Subcutaneous abdominal adipose tissue (tissue), 5 donors: ENCODE measurements at regions not wholly inside any gene's neighbourhood (a gene's known extent, or its start where the extent isn't known, plus 50 kb on each side); places are given as distances from the start of the nearest gene placed in this dataset.
A peak's percentile ranks its signal among the peaks of the same experiment; 100 is the strongest.

Source experiments
- H3K27ac ChIP-seq: one replicate; pipeline ENCODE4 v1.7.0; 2013; ENCODE audit warnings: low read depth, mild to moderate bottlenecking, inconsistent platforms, low read length, moderate library complexity
- H3K27me3 ChIP-seq, 5 donors: one replicate each; pipeline ENCODE4 v1.7.0; 2013; ENCODE audit warnings: low read length in 5 of 5, inconsistent platforms in 1 of 5; ENCODE audit not compliant: control insufficient read depth in 5 of 5, insufficient read depth in 4 of 5
- H3K36me3 ChIP-seq, 5 donors: one replicate each; pipeline ENCODE4 v1.7.0; 2013; ENCODE audit warnings: low read length in 5 of 5; ENCODE audit not compliant: control insufficient read depth in 5 of 5, insufficient read depth in 5 of 5
- H3K4me1 ChIP-seq, 5 donors: one replicate each; pipeline ENCODE4 v1.7.0; 2013; ENCODE audit warnings: low read length in 5 of 5, mild to moderate bottlenecking in 3 of 5, moderate library complexity in 1 of 5; ENCODE audit not compliant: control insufficient read depth in 5 of 5, insufficient read depth in 5 of 5
- H3K4me3 ChIP-seq, 5 donors: one replicate each; pipeline ENCODE4 v1.7.0; 2013; ENCODE audit warnings: low read length in 5 of 5, low read depth in 1 of 5
- H3K9ac ChIP-seq, 5 donors: one replicate each; pipeline ENCODE4 v1.7.0; 2013; ENCODE audit warnings: low read length in 5 of 5, mild to moderate bottlenecking in 4 of 5, moderate library complexity in 3 of 5
- H3K9me3 ChIP-seq, 5 donors: one replicate each; pipeline ENCODE4 v1.7.0; 2013; ENCODE audit warnings: low read length in 5 of 5; ENCODE audit not compliant: control insufficient read depth in 5 of 5
- donor health status: healthy.
- donor health status: healthy.
- donor health status: healthy.
- donor health status: healthy.
- donor health status: healthy.

DNA sequence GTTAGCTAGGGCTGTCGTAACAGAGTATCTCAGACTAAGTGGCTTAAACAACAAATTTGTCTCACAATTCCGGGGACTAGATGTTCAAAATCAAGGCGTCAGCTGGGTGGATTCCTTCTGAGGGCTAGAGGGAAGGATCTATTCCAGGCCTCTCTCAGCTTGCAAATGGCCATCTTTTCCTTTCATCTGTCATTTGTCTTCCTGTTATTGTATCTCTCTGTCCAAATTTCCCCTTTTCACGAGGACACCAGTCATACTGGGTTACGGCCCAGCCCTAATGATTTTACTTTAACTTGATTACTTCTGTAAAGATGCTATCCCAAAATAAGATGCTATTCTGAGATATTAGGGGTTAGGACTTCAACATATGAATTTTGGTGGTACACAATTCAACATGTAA lies 119.0 kb upstream of the CPSF6 start:
- H3K4me1 ChIP-seq, result peaks cover 0 to 20% (median 4%) of the 10 kb centered on the region in 5 donors

DNA sequence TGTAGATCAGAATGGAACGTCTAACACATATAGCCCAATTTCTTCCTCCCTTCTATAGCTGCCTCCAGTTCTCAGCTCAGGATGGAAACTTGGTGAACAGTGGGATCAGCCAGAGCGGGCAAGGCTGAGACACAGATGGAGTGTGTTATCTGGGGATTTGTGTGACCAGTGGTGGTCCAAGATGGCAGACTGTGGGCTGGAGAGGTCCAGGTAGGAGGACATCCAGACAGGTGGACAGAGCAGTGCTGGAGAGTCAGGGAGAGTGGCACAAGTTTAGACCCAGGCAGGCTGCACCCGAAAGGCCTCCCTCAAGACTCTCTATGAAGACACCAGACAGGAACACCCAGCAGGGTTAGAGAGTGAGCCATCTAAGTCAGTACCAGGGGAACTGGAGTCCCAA lies 116.1 kb upstream of the CPSF6 start:
- H3K36me3 ChIP-seq, result no peaks in the 10 kb centered on the region
- H3K4me1 ChIP-seq, result peaks cover 0 to 11% (median 3%) of the 10 kb centered on the region in 5 donors
- H3K27ac ChIP-seq, result no peak overlapping the region
- H3K9me3 ChIP-seq, result no peaks in the 10 kb centered on the region
- H3K27me3 ChIP-seq, result no peaks in the 10 kb centered on the region
- H3K4me3 ChIP-seq, result no peak overlapping the region
- no peak overlapping the region for H3K9ac ChIP-seq

More for the DNA sequence above, 119.0 kb upstream of the CPSF6 start:
- Histone ChIP-seq H3K9ac (no peak overlapping the region), H3K27me3 (no peaks in the 10 kb centered on the region), H3K4me3 (no peak overlapping the region), H3K36me3 (no peaks in the 10 kb centered on the region), H3K27ac (no peak overlapping the region), H3K9me3 (no peaks in the 10 kb centered on the region)

DNA sequence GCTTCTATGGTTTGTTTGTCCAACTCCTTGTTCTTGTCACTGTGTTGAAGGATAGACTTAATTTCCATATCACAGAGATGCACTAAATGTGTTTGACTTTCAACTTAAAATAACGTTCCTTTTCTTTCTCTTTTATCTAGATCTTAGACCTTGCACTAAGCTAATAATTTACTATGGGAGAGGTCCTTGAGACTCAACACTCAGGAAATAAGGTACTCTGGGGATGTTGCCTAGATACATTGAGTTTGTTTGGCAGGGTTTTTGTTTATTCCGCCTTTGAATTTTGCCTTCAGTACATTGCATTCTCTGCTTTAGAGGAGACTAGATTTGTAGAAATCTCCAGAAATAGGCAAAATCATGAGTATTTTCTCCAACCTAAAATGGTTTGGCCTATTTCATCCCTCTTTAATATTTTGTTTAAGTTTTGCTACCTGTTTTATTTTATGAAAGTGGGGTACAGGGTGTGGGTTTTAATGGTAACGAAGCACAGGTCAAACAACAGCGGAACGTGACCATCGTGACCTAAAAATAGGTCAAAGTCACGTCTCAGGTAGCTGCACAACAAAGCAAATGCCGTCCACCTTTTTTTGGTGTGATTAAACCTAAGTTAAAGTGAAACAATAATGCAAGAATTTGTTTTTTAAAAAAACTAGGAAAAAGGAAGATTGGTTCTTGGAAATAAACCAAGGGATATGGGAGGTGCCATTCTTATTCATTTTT lies 115.3 kb upstream of the CPSF6 start:
- no peak overlapping the region for H3K4me3 ChIP-seq
- H3K27me3 ChIP-seq, result no peaks in the 10 kb centered on the region
- no peaks in the 10 kb centered on the region for H3K36me3 ChIP-seq
- no peak overlapping the region for H3K9ac ChIP-seq
- peaks cover 0 to 7% (median 0%) of the 10 kb centered on the region in 5 donors for H3K4me1 ChIP-seq
- no peaks in the 10 kb centered on the region for H3K9me3 ChIP-seq
- H3K27ac ChIP-seq, result no peak overlapping the region

DNA sequence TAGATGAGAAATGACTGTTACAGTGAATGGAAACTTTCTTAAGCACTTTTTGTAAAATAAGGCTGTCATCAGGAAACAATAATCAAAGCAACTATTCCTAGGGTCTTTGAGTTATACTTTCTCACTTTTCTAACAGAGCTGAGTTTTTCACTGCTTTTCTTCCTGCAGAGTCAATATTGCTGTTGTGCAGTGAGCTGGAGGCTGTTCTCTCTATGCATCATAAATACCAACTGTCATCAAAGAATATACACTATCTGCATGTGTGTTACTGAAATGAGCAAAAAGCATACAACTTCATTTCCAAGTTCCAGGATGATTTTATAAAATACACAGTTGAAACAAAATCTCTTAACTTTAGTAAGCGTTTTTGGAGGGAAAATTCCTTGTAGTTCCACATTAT lies 110.4 kb upstream of the CPSF6 start:
- Histone ChIP-seq H3K27ac (no peak overlapping the region), H3K27me3 (peaks cover 0 to 2% (median 0%) of the 10 kb centered on the region in 5 donors)

DNA sequence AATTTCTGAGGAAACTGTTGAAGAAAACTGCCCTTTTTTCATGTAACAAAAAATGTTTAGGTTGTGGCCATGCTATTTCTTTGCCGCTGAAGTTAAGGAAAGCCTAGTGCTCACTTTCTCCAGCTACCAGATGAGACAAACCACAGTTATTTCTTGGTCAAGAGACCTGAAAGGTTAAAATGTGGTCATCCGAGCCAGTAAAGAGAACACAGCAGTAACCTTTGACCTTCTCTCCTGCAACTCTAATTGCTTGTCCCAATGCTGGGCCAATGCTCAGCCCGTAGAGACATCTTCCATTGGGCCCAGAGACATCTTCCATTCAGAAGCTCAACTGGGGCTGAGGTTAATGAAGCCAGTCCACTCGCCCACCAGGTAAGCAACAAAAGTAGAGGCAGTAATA lies 109.8 kb upstream of the CPSF6 start:
- no peak overlapping the region for H3K4me3 ChIP-seq
- H3K27me3 ChIP-seq, result peaks cover 0 to 2% (median 0%) of the 10 kb centered on the region in 5 donors
- no peaks in the 10 kb centered on the region for H3K36me3 ChIP-seq
- no peak overlapping the region for H3K9ac ChIP-seq
- H3K9me3 ChIP-seq, result no peaks in the 10 kb centered on the region
- no peak overlapping the region for H3K27ac ChIP-seq
- no peaks in the 10 kb centered on the region for H3K4me1 ChIP-seq

More for the DNA sequence above, 110.4 kb upstream of the CPSF6 start:
- Histone ChIP-seq H3K9ac (no peak overlapping the region), H3K4me3 (no peak overlapping the region), H3K36me3 (no peaks in the 10 kb centered on the region), H3K9me3 (no peaks in the 10 kb centered on the region), H3K4me1 (peaks cover 0 to 4% (median 0%) of the 10 kb centered on the region in 5 donors)

DNA sequence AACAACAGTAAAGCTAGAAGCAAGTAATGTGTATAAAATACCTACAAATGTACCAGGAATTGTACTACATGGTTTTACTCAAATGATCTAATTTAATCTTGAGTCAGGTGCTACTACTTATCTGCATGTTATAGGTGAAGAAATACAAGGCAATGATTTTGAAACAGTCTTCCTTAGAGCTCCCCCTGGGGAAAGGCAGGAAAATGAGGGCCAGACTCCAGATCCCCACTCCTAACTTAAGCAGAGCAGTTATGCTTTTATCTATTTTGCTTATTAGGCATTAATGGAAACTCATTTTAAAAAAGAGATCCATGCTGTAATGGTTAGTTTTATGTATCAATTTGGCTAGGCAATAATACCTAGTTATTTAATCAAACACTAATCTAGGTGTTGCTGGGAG lies 109.3 kb upstream of the CPSF6 start:
- Histone ChIP-seq H3K9me3 (no peaks in the 10 kb centered on the region), H3K4me3 (no peak overlapping the region), H3K9ac (no peak overlapping the region), H3K27ac (no peak overlapping the region), H3K36me3 (no peaks in the 10 kb centered on the region), H3K27me3 (peaks cover 0 to 2% (median 0%) of the 10 kb centered on the region in 5 donors), H3K4me1 (no peaks in the 10 kb centered on the region)

DNA sequence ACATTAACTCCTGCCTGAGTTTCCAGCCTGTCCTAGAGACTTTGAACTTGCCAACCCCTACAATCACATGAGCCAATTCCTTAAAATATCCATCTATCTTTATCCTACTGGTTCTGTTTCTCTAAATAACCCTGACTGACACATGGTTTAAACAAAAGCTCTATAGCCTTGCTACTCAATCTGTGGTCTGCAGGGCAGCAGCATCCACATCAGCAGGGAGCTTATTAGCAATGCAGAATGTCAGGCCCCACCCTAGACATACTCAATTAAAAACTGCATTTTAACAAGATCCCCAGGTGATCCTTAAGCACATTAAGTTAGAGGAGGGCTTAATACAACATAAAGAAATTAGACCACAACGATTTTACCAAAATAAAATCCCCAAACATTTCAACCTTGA lies 108.3 kb upstream of the CPSF6 start:
- no peak overlapping the region for H3K27ac ChIP-seq
- no peaks in the 10 kb centered on the region for H3K4me1 ChIP-seq
- no peak overlapping the region for H3K4me3 ChIP-seq
- no peaks in the 10 kb centered on the region for H3K9me3 ChIP-seq
- H3K9ac ChIP-seq, result no peak overlapping the region
- H3K27me3 ChIP-seq, result peaks cover 0 to 2% (median 0%) of the 10 kb centered on the region in 5 donors
- no peaks in the 10 kb centered on the region for H3K36me3 ChIP-seq

DNA sequence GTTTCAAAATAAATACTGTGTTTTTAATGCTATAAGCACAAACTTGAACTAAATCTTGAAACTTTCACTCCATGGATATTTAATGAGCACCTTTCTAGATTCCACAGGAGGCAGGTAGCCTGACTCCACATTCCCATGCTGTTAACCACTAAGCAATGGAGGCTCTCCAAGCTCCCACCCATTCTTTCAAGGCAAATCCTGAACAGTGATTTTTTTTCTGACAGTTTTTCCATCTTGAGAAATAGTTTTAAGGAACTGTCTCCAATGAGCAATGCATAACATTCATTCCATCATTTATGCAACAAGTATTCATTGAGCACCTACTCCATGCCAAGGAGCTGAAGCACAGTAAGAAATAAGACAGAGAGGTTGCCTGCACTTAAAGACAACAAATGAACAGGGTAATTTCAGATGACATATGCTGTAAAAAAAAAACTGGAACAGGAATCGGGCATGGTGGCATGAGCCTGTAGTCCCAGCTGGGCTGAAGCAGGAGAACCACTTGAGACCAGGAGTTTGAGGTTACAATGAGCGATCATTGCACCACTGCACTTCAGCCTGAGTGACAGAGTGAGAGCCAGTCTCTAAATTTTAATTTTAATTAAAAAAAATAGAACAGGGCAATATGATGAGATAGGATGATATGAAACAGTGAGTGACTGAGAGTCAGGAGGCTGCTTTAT lies 102.3 kb upstream of the CPSF6 start:
- Histone ChIP-seq H3K9ac (no peak overlapping the region), H3K27ac (no peak overlapping the region), H3K9me3 (peaks cover 0 to 20% (median 17%) of the 10 kb centered on the region in 5 donors)

DNA sequence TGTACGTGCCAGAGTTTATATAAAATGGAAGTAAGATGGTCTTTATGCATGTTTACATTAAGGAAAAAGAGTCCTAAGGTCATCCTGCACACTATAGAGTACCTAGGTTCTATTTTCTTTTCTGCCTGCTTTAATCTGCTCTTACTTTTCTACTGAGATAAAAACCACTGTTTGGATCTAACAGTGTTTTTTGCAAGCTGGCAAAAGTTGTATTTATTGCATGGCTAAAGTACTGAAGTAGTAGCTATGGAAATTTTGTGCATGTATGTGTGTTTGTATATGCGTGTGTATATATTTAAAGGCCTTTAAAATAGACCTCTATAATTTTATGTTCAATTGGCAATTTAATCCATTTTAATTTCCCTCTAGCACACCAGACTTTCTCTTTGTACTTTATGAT lies 98.3 kb upstream of the CPSF6 start:
- H3K27me3 ChIP-seq, result no peaks in the 10 kb centered on the region
- no peak overlapping the region for H3K27ac ChIP-seq
- peak overlapping the region in 1 of 5 donors; percentile 33 for H3K4me3 ChIP-seq
- no peak overlapping the region for H3K9ac ChIP-seq
- H3K36me3 ChIP-seq, result no peaks in the 10 kb centered on the region
- peaks cover 0 to 20% (median 17%) of the 10 kb centered on the region in 5 donors for H3K9me3 ChIP-seq
- no peaks in the 10 kb centered on the region for H3K4me1 ChIP-seq

More for the DNA sequence above, 102.3 kb upstream of the CPSF6 start:
- Histone ChIP-seq H3K4me1 (no peaks in the 10 kb centered on the region), H3K36me3 (no peaks in the 10 kb centered on the region), H3K4me3 (no peak overlapping the region), H3K27me3 (peaks cover 0 to 2% (median 0%) of the 10 kb centered on the region in 5 donors)

DNA sequence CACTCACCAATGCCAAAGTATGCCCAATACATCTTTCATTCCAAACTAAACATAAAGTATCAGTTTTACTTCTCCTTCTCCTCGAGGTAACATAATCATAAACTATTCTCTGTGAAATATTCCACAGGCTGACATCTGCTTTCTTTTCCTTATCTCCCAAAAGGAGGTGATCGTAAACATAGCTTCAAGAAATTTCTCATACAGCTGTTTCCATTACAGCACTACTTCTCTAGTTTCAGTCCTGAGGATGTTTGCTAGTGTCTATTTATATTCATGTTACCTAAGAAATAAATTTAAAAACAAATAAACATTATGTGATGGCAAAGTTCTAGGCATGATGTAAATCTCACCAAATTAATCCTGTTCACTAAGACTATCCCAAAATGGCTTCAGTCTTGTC lies 90.1 kb upstream of the CPSF6 start:
- H3K4me1 ChIP-seq, result peaks cover 0 to 3% (median 0%) of the 10 kb centered on the region in 5 donors
- H3K27me3 ChIP-seq, result no peaks in the 10 kb centered on the region
- no peaks in the 10 kb centered on the region for H3K9me3 ChIP-seq
- no peak overlapping the region for H3K9ac ChIP-seq
- no peaks in the 10 kb centered on the region for H3K36me3 ChIP-seq
- H3K4me3 ChIP-seq, result no peak overlapping the region
- H3K27ac ChIP-seq, result no peak overlapping the region
